Glomerular visceral epithelial cell (primary cell): ENCODE measurements at regions not wholly inside any gene's neighbourhood (a gene's known extent, or its start where the extent isn't known, plus 50 kb on each side); places are given as distances from the start of the nearest gene placed in this dataset.

Source experiments
- DNase-seq: peaks from one replicate; pipeline ENCODE4 v3.0.0-alpha.2; 2016; ENCODE audit errors: extremely low spot score

- DNase-seq: no peak
Observed at GRCh38 chr2:66382091-66382490, 52.8 kb upstream of the MEIS1 start.

GRCh38 chr2:66379473-66379872, 55.5 kb upstream of the MEIS1 start:
- DNase-seq: no peak

- no peak for DNase-seq
Observed at GRCh38 chr2:66377832-66378231, 57.1 kb upstream of the MEIS1 start.

GRCh38 chr2:66370824-66371223, 64.1 kb upstream of the MEIS1 start:
- DNase-seq: no peak

GRCh38 chr2:66366619-66367018, 68.3 kb upstream of the MEIS1 start:
- no peak for DNase-seq

GRCh38 chr2:66364495-66365333, 70.2 kb upstream of the MEIS1 start:
- DNase-seq: peak; percentile 3

- DNase-seq: no peak
Observed at GRCh38 chr2:66362701-66363100, 72.2 kb upstream of the MEIS1 start.

- no peak for DNase-seq
Observed at GRCh38 chr2:66346231-66346664, 88.7 kb upstream of the MEIS1 start.

GRCh38 chr2:66344087-66344663, 90.8 kb upstream of the MEIS1 start:
- DNase-seq: no peak

- DNase-seq: no peak
Observed at GRCh38 chr2:66343259-66343658, 91.7 kb upstream of the MEIS1 start.

GRCh38 chr2:66340521-66340920, 94.4 kb upstream of the MEIS1 start:
- no peak for DNase-seq

- DNase-seq: no peak
Observed at GRCh38 chr2:66334237-66335029, 100.5 kb upstream of the MEIS1 start.

- no peak for DNase-seq
Observed at GRCh38 chr2:66331176-66331575, 103.7 kb upstream of the MEIS1 start.

GRCh38 chr2:66329081-66329605, 105.8 kb upstream of the MEIS1 start:
- no peak for DNase-seq

- no peak for DNase-seq
Observed at GRCh38 chr2:66327066-66327740, 107.7 kb upstream of the MEIS1 start.

GRCh38 chr2:66324909-66325528, 109.9 kb upstream of the MEIS1 start:
- DNase-seq: no peak

- DNase-seq: no peak
Observed at GRCh38 chr2:66324356-66324755, 110.6 kb upstream of the MEIS1 start.

GRCh38 chr2:66323406-66323805, 111.5 kb upstream of the MEIS1 start:
- DNase-seq: no peak

- no peak for DNase-seq
Observed at GRCh38 chr2:66322506-66323260, 112.2 kb upstream of the MEIS1 start.

GRCh38 chr2:66318009-66318561, 116.8 kb upstream of the MEIS1 start:
- no peak for DNase-seq
